Loucy (cell line): ENCODE measurements at regions not wholly inside any gene's neighbourhood (a gene's known extent, or its start where the extent isn't known, plus 50 kb on each side); places are given as distances from the start of the nearest gene placed in this dataset.

Experiments
- H2AFZ ChIP-seq: fragments of 200-600 bp; sonication (generic); 2 replicates; pipeline ENCODE4 v1.6.0; 2016; ENCODE audit warnings: antibody characterized with exemption, mild to moderate bottlenecking, low read length, moderate library complexity
- H3F3A ChIP-seq: fragments of 200-600 bp; 2 replicates; pipeline ENCODE4 v1.6.0; 2016; ENCODE audit warnings: antibody characterized with exemption, low read depth, mild to moderate bottlenecking
- H3K27me3 ChIP-seq: fragments of 200-600 bp; sonication (generic); 2 replicates; pipeline ENCODE4 v1.6.1; 2014; ENCODE audit warnings: low read length, mild to moderate bottlenecking; ENCODE audit not compliant: insufficient read depth, poor library complexity, severe bottlenecking
- H3K36me3 ChIP-seq: fragments of 200-600 bp; sonication (generic); 2 replicates; pipeline ENCODE4 v1.6.1; 2016; ENCODE audit warnings: low read length; ENCODE audit not compliant: insufficient read depth
- H3K4me1 ChIP-seq: fragments of 200-600 bp; sonication (generic); 2 replicates; pipeline ENCODE4 v1.5.1; 2014; ENCODE audit warnings: low read length, mild to moderate bottlenecking; ENCODE audit not compliant: insufficient read depth, poor library complexity, severe bottlenecking
- H3K4me2 ChIP-seq: fragments of 200-600 bp; sonication (generic); 2 replicates; pipeline ENCODE4 v1.6.0; 2014; ENCODE audit warnings: antibody characterized with exemption, low read length, low read depth, mild to moderate bottlenecking; ENCODE audit not compliant: poor library complexity, severe bottlenecking
- H3K4me3 ChIP-seq: fragments of 200-600 bp; sonication (generic); 2 replicates; pipeline ENCODE4 v1.5.1; 2014; ENCODE audit warnings: low read length, mild to moderate bottlenecking, mixed read lengths; ENCODE audit not compliant: poor library complexity, severe bottlenecking
- H3K79me2 ChIP-seq: fragments of 200-600 bp; sonication (generic); 2 replicates; pipeline ENCODE4 v1.6.1; 2014; ENCODE audit warnings: low read length; ENCODE audit not compliant: insufficient read depth
- H3K9ac ChIP-seq: fragments of 200-600 bp; sonication (generic); 2 replicates; pipeline ENCODE4 v1.6.0; 2014; ENCODE audit warnings: mild to moderate bottlenecking, low read depth, low read length, moderate library complexity; ENCODE audit not compliant: poor library complexity, severe bottlenecking
- H3K9me2 ChIP-seq: fragments of 200-600 bp; sonication (generic); replicated peaks from 2 replicates; pipeline ENCODE4 v1.6.1; 2016; ENCODE audit warnings: low read depth, low read length, mixed read lengths
- H3K9me3 ChIP-seq: fragments of 200-600 bp; sonication (generic); 2 replicates; pipeline ENCODE4 v1.6.1; 2014; ENCODE audit warnings: mild to moderate bottlenecking, antibody characterized with exemption, low read length, low read depth; ENCODE audit not compliant: insufficient read depth
- H4K20me1 ChIP-seq: fragments of 200-600 bp; sonication (generic); 2 replicates; pipeline ENCODE4 v1.6.0; 2014; ENCODE audit warnings: antibody characterized with exemption, low read length, mild to moderate bottlenecking; ENCODE audit not compliant: insufficient read depth, poor library complexity, severe bottlenecking
- CTCF ChIP-seq: fragments of 200-600 bp; sonication (generic); conservative IDR thresholded peaks from 2 replicates; pipeline ENCODE4 v1.5.1; 2014; ENCODE audit warnings: mild to moderate bottlenecking, antibody characterized with exemption, low read length
- EZH2phosphoT487 ChIP-seq: fragments of 200-600 bp; IDR thresholded peaks from 2 replicates; pipeline ENCODE4 v1.6.1; 2018; ENCODE audit warnings: antibody characterized with exemption, mild to moderate bottlenecking, moderate library complexity, borderline replicate concordance

DNA sequence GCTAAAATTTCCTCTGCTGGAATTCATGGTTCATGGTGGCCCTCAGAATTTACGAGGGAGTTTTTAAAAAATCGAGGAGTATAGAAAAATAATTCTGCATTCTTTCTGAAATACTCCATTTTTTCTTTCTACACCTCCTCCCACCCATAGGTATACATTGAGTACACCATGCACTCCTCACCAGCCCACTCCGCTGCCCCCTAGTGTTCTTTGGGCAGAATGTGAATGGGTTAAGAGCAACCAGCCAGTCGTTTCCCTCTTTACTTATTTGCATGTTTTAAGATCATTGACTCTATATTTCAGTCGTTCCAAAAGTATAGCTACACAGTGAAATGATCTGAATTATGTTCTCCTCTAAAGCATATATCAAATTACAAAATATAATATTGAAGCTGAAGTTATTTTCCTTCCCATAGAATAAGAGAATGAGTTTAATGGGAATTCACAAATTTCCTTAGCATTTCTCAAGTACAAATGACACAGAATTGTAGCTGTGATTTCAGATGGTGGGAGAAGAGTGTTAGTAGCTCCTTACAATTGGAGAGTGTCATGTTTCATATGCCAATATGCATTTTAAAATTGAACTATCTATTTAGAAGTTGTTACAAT lies 977.7 kb upstream of the SLC35B3 start:
- Histone ChIP-seq H3K79me2 (no peaks in the 10 kb centered on the region), H3F3A (no peaks in the 10 kb centered on the region), H3K4me1 (no peaks in the 10 kb centered on the region), H3K4me2 (no peak overlapping the region), H3K27me3 (no peaks in the 10 kb centered on the region), H3K36me3 (no peaks in the 10 kb centered on the region), H3K9ac (no peak overlapping the region), H3K4me3 (no peak overlapping the region), H2AFZ (no peak overlapping the region), H3K9me2 (no peaks in the 10 kb centered on the region), H4K20me1 (no peaks in the 10 kb centered on the region), H3K9me3 (no peaks in the 10 kb centered on the region)
- TF ChIP-seq CTCF, result peak; percentile 73
- no peak for TF ChIP-seq EZH2phosphoT487

DNA sequence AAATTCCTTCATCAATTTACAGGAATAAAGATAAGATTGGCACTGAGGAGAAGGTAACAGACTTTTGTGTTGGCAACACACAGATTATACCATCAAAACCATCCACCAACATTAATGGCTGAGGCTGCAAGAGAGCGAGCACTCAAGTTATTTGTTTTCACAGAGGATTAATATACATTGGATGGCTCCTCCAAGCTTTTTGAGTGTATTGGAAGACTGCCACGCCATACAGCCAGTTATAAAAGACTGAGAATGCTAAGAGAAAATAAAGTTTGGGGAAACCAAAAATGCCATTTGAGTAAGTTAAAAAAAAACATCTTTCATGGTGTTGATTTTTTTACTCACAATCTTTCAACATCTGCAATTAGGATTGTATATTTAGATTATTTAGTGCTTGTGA lies 973.8 kb upstream of the SLC35B3 start:
- Histone ChIP-seq H3K27me3 (no peaks in the 10 kb centered on the region), H3K4me2 (no peak overlapping the region), H3K4me3 (no peak overlapping the region), H2AFZ (no peak overlapping the region), H3K36me3 (no peaks in the 10 kb centered on the region), H3K9me3 (no peaks in the 10 kb centered on the region), H3K9me2 (no peaks in the 10 kb centered on the region), H3F3A (no peaks in the 10 kb centered on the region), H3K79me2 (no peaks in the 10 kb centered on the region), H3K9ac (no peak overlapping the region), H4K20me1 (no peaks in the 10 kb centered on the region), H3K4me1 (no peaks in the 10 kb centered on the region)
- TF ChIP-seq CTCF (no peak), EZH2phosphoT487 (no peak)

DNA sequence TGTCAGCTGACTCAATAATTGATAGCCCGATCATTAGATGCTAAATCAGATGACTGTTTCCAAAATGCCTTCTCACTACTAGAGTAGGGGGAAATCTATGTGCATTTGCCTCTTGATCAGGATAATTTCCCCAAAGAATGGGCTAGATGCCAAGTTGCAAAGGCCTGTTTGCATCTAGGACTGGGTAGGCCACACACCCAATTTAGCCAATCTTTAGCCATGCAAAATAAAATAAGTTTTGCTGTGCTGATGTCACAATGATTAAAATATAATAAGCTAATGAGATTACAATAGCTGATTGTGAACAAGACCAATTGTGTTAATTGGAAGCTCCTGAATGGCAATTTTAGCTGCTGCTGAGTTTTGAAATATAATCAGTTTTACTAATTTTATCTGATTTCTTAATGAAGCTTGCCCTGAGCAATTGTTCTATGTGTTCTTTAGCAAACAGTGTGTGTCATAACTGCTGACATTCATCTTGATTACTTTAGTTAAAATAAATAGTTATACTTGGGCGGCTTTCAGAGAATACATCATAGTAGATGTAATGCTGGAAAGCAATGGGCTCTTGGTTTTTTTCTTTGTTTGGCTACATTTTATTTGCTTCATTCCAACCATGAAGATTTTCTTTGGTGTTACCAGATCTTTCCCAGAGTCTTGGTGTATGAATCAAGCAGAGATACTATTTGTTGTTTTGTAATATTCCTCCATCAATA lies 973.2 kb upstream of the SLC35B3 start:
- Histone ChIP-seq H4K20me1 (no peaks in the 10 kb centered on the region), H3K9ac (no peak overlapping the region), H3K79me2 (no peaks in the 10 kb centered on the region), H3K9me2 (no peaks in the 10 kb centered on the region), H2AFZ (no peak overlapping the region), H3K4me2 (no peak overlapping the region), H3F3A (no peaks in the 10 kb centered on the region), H3K4me1 (no peaks in the 10 kb centered on the region), H3K27me3 (no peaks in the 10 kb centered on the region), H3K4me3 (no peak overlapping the region), H3K36me3 (no peaks in the 10 kb centered on the region), H3K9me3 (no peaks in the 10 kb centered on the region)
- no peak for TF ChIP-seq EZH2phosphoT487
- TF ChIP-seq CTCF, result no peak
